GM12878 (cell line): ENCODE measurements at regions not wholly inside any gene's neighbourhood (a gene's known extent, or its start where the extent isn't known, plus 50 kb on each side); places are given as distances from the start of the nearest gene placed in this dataset.

Source experiments
- BRCA1 ChIP-seq: IDR thresholded peaks from 2 replicates; pipeline ENCODE4 v1.6.1; 2011; ENCODE audit warnings: low read depth, low read length, improper control_type of control experiment
- EZH2 ChIP-seq: IDR thresholded peaks from 2 replicates; pipeline ENCODE4 v1.6.1; 2012; ENCODE audit warnings: low read depth, mild to moderate bottlenecking, control low read depth, inconsistent platforms, low read length, borderline replicate concordance; ENCODE audit not compliant: control insufficient read depth
- GATAD2B ChIP-seq: fragments of 450-650 bp; conservative IDR thresholded peaks from 2 replicates; pipeline ENCODE4 v1.6.1; 2017; ENCODE audit warnings: low read depth, mild to moderate bottlenecking, moderate library complexity
- MTA3 ChIP-seq: IDR thresholded peaks from 2 replicates; pipeline ENCODE4 v1.6.1; 2012; ENCODE audit warnings: low read length, inconsistent platforms, borderline replicate concordance
- NRF1 ChIP-seq: conservative IDR thresholded peaks from 2 replicates; pipeline ENCODE4 v1.6.1; 2011; ENCODE audit warnings: mild to moderate bottlenecking, low read depth, low read length, improper control_type of control experiment
- YY1 ChIP-seq: IDR thresholded peaks from 2 replicates; pipeline ENCODE4 v1.6.1; 2011; ENCODE audit warnings: low read depth, mild to moderate bottlenecking, low read length
- ZNF274 ChIP-seq: IDR thresholded peaks from one replicate; pipeline ENCODE4 v1.8.0; 2011; ENCODE audit not compliant: insufficient read length, insufficient read depth
- TF ChIP-seq, protein P1 (sequence below): fragments of 450-650 bp; IDR thresholded peaks from 2 replicates; pipeline ENCODE4 v1.6.1; 2017; ENCODE audit warnings: antibody characterized with exemption, mild to moderate bottlenecking, moderate library complexity
- TF ChIP-seq, protein P2 (sequence below), 3 experiments: IDR thresholded peaks in 2 of 3; conservative IDR thresholded peaks in 1 of 3; 2 replicates each; pipeline ENCODE4 v1.5.1; 2011; ENCODE audit warnings: low read depth in 3 of 3, low read length in 3 of 3, mild to moderate bottlenecking in 3 of 3, control low read depth in 2 of 3, moderate library complexity in 2 of 3, inconsistent platforms in 1 of 3, mixed read lengths in 1 of 3; ENCODE audit not compliant: control insufficient read depth in 2 of 3, insufficient read depth in 1 of 3; ENCODE audit errors: extremely low read depth in 1 of 3

DNA sequence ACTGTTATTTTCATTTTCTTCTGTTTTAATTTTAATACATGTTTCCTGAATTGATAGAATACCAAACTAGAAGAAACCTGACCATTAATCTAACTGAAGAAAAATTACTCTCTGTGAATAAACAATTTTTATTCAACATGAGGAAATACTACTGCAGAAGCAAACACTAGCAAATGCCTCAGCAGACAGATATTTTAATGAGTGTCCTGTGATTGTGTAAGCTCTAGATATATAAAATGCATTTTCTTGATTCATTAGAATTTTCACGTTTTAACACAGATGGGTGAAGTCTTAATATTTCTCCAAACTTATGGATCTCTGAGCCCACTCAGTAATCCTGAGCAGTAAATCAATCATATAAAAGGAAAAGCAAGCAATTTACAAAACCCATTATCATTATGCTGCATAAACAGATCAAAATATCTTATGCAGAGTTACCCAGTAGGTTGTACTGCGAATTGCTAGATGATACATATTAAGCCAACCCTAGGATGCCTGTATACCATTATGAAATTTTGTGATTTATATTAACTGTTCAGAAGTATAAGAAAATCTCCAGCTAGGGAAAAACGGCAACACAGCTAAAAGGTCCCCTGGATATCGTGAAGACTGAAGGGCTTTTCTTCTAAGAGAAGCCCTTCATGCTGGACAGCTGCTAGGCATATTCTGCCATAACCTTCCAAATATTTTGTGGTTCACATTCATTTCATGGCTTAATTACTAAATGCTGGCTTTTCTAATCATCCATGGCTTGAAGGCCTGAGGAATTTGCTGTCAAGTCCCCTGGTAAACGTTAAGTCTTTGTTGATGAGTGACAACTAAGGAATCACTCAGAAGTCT is 157.7 kb upstream of the TGFBR2 start:
- TF ChIP-seq, protein P1, sequence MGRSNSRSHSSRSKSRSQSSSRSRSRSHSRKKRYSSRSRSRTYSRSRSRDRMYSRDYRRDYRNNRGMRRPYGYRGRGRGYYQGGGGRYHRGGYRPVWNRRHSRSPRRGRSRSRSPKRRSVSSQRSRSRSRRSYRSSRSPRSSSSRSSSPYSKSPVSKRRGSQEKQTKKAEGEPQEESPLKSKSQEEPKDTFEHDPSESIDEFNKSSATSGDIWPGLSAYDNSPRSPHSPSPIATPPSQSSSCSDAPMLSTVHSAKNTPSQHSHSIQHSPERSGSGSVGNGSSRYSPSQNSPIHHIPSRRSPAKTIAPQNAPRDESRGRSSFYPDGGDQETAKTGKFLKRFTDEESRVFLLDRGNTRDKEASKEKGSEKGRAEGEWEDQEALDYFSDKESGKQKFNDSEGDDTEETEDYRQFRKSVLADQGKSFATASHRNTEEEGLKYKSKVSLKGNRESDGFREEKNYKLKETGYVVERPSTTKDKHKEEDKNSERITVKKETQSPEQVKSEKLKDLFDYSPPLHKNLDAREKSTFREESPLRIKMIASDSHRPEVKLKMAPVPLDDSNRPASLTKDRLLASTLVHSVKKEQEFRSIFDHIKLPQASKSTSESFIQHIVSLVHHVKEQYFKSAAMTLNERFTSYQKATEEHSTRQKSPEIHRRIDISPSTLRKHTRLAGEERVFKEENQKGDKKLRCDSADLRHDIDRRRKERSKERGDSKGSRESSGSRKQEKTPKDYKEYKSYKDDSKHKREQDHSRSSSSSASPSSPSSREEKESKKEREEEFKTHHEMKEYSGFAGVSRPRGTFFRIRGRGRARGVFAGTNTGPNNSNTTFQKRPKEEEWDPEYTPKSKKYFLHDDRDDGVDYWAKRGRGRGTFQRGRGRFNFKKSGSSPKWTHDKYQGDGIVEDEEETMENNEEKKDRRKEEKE, result no peak
- TF ChIP-seq, protein P2, sequence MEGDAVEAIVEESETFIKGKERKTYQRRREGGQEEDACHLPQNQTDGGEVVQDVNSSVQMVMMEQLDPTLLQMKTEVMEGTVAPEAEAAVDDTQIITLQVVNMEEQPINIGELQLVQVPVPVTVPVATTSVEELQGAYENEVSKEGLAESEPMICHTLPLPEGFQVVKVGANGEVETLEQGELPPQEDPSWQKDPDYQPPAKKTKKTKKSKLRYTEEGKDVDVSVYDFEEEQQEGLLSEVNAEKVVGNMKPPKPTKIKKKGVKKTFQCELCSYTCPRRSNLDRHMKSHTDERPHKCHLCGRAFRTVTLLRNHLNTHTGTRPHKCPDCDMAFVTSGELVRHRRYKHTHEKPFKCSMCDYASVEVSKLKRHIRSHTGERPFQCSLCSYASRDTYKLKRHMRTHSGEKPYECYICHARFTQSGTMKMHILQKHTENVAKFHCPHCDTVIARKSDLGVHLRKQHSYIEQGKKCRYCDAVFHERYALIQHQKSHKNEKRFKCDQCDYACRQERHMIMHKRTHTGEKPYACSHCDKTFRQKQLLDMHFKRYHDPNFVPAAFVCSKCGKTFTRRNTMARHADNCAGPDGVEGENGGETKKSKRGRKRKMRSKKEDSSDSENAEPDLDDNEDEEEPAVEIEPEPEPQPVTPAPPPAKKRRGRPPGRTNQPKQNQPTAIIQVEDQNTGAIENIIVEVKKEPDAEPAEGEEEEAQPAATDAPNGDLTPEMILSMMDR (IDR thresholded peaks at IDR 0.05 in 2 of 3, conservative IDR thresholded peaks at IDR 0.05 in 1 of 3; ENCODE audit: control insufficient read depth in 2 of 3, extremely low read depth in 1 of 3, insufficient read depth in 1 of 3, low read depth in 3 of 3, low read length in 3 of 3), result no peak
- TF ChIP-seq GATAD2B (no peak), EZH2 (no peak), ZNF274 (no peak), NRF1 (no peak), BRCA1 (no peak), YY1 (no peak), MTA3 (no peak)
